ENCODE measurements at regions not wholly inside any gene's neighbourhood (a gene's known extent, or its start where the extent isn't known, plus 50 kb on each side); places are given as distances from the start of the nearest gene placed in this dataset.

GRCh38 chr1:239587574-239588369 is 201.4 kb downstream of the CHRM3 start:
- Histone ChIP-seq H2BK120ac (ENCODE audit: low read depth, low read length) (no peak overlapping the region), H3K9me3 (ENCODE audit: control insufficient read depth, insufficient read depth, low read length) (peaks cover 10% of the 10 kb centered on the region), H2AK5ac (ENCODE audit: low read depth, low read length) (no peak overlapping the region), H3K23ac (ENCODE audit: low read depth, low read length) (no peak overlapping the region), H4K8ac (ENCODE audit: low read depth in 2 of 2, low read length in 2 of 2) (no peak overlapping the region), H3K4me2 (ENCODE audit: low read depth, low read length) (no peak overlapping the region), H2BK15ac (ENCODE audit: low read depth, low read length) (no peak overlapping the region), H2BK5ac (ENCODE audit: low read depth, low read length, poor library complexity, severe bottlenecking) (no peak overlapping the region), H4K91ac (ENCODE audit: insufficient read depth, low read depth, low read length) (no peak overlapping the region), H3K4ac (ENCODE audit: low read depth, low read length) (no peak overlapping the region), H3K9ac (ENCODE audit: low read depth, low read length) (no peak overlapping the region), H3K27ac (ENCODE audit: insufficient read depth, low read length) (no peak overlapping the region), H3K56ac (ENCODE audit: extremely low read depth, insufficient read depth, low read length) (no peak overlapping the region), H3K36me3 (ENCODE audit: control insufficient read depth, insufficient read depth, low read length) (no peaks in the 10 kb centered on the region), H3K4me1 (ENCODE audit: control insufficient read depth, insufficient read depth, low read length) (no peaks in the 10 kb centered on the region), H3K14ac (replicated peaks; ENCODE audit: low read depth, low read length) (no peak overlapping the region), H3K27me3 (ENCODE audit: control insufficient read depth, insufficient read depth, low read length) (no peaks in the 10 kb centered on the region), H4K5ac (ENCODE audit: low read depth, low read length) (no peak overlapping the region), H4K20me1 (ENCODE audit: insufficient read depth, low read length) (no peaks in the 10 kb centered on the region), H2BK20ac (ENCODE audit: low read depth, low read length) (no peak overlapping the region), H3K79me1 (ENCODE audit: low read depth in 1 of 2, low read length in 2 of 2) (no peaks in the 10 kb centered on the region), H2AK9ac (replicated peaks; ENCODE audit: low read depth, low read length, poor library complexity) (no peak overlapping the region), H3K9me1 (ENCODE audit: insufficient read depth, low read length) (no peaks in the 10 kb centered on the region), H3K18ac (ENCODE audit: low read depth, low read length) (no peak overlapping the region), H2AFZ (replicated peaks; ENCODE audit: low read length, poor library complexity) (no peak overlapping the region), H3K4me3 (ENCODE audit: insufficient read depth, low read depth, low read length) (no peak overlapping the region)
- dilution Hi-C loops (cut with HindIII; ENCODE audit: low sequenced_read_pairs, unreplicated experiment) (no loop called here), in situ Hi-C loops (cut with MboI; ENCODE audit: low sequenced_read_pairs) (no loop called here), intact Hi-C loops (cut with micrococcal nuclease) (no loop called here)
- WGBS, 2 experiments (ENCODE audit: extremely low coverage in 2 of 2, insufficient read length in 1 of 2), result 20% methylated on average over 1 of the region's 6 CpGs; no CpG with 5 or more reads in 1 of the 2 experiments
- no peak for TF ChIP-seq RCOR1 (IDR thresholded peaks at IDR 0.05; ENCODE audit: insufficient replicate concordance, low read length)
- no peak for TF ChIP-seq CEBPB (IDR thresholded peaks at IDR 0.05; ENCODE audit: low read depth, low read length)
- ChIA-PET CTCF (no interaction called here), POLR2A (ENCODE audit: unreplicated experiment) (no interaction called here)
- ATAC-seq (ENCODE audit: low read depth) (no peak), DNase-seq (no peak)
- BruUV-seq (replicated peaks), result no TSS peak

Measured in IMR-90 (cell line).